Breast epithelium (tissue), 4 donors: ENCODE measurements at regions not wholly inside any gene's neighbourhood (a gene's known extent, or its start where the extent isn't known, plus 50 kb on each side); places are given as distances from the start of the nearest gene placed in this dataset.

ENCODE experiments used
- DNase-seq, 2 donors: peaks; one replicate each; pipeline ENCODE4 v3.0.0-alpha.2; 2019; ENCODE audit warnings: low spot score in 2 of 2
- H3K27ac ChIP-seq, 2 donors: fragments of 200-600 bp; sonication (generic) in 1 of 2; one replicate each; pipeline ENCODE4 v1.5.1; 2016 to 2019; ENCODE audit warnings: mild to moderate bottlenecking in 1 of 2
- H3K27me3 ChIP-seq, 2 donors: fragments of 200-600 bp; sonication (generic) in 1 of 2; one replicate each; pipeline versions ENCODE4 v1.5.1 to v1.6.0; 2017 to 2019; ENCODE audit warnings: control low read depth in 1 of 2, mild to moderate bottlenecking in 1 of 2
- H3K36me3 ChIP-seq: fragments of 200-600 bp; one replicate; pipeline ENCODE4 v1.5.1; 2019
- H3K4me1 ChIP-seq, 2 donors: fragments of 200-600 bp; sonication (generic); one replicate each; pipeline ENCODE4 v1.5.1; 2016 to 2019; ENCODE audit warnings: control low read depth in 1 of 2
- H3K4me3 ChIP-seq, 3 donors: fragments of 200-600 bp; sonication (generic); 1 replicate in 2 of 3; 2 replicates in 1 of 3; pipeline ENCODE4 v1.5.1; 2016 to 2019; ENCODE audit warnings: mild to moderate bottlenecking in 3 of 3, moderate library complexity in 2 of 3
- H3K9me3 ChIP-seq, 2 donors: fragments of 200-600 bp; sonication (generic) in 1 of 2; one replicate each; pipeline ENCODE4 v1.5.1; 2016 to 2019; ENCODE audit warnings: control low read depth in 1 of 2
- CTCF ChIP-seq, 3 donors: fragments of 450-650 bp; IDR thresholded peaks; one replicate each; pipeline ENCODE4 v1.5.1; 2016 to 2017; ENCODE audit warnings: antibody characterized with exemption in 3 of 3, mild to moderate bottlenecking in 3 of 3, moderate library complexity in 3 of 3
- POLR2A ChIP-seq: fragments of 450-650 bp; IDR thresholded peaks from one replicate; pipeline ENCODE4 v1.6.1; 2016; ENCODE audit warnings: antibody characterized with exemption, mild to moderate bottlenecking, moderate library complexity
- POLR2AphosphoS5 ChIP-seq, 3 donors: sonication (generic); formaldehyde crosslinking; IDR thresholded peaks; one replicate each; pipeline ENCODE4 v1.6.1; 2017; ENCODE audit warnings: antibody characterized with exemption in 3 of 3
- intact Hi-C: fragments of 100-400 bp; cut with DNase I; formaldehyde crosslinking; loops from one replicate; pipeline ENCODE4 v1.15.1; 2023; ENCODE audit warnings: low total_unique reads

GRCh38 chrX:120750381-120750780, 120.5 kb upstream of the C1GALT1C1 start:
- TF ChIP-seq POLR2A (no peak), CTCF (IDR thresholded peaks at IDR 0.05) (no peak), POLR2AphosphoS5 (IDR thresholded peaks at IDR 0.05) (no peak)
- DNase-seq, result no peak
- Histone ChIP-seq H3K27ac (no peak overlapping the region), H3K4me3 (no peak overlapping the region), H3K27me3 (peaks cover 0 to 20% of the 10 kb centered on the region in 2 donors), H3K4me1 (no peaks in the 10 kb centered on the region), H3K9me3 (no peaks in the 10 kb centered on the region), H3K36me3 (no peaks in the 10 kb centered on the region)
- intact Hi-C loops, result no loop called here

- Histone ChIP-seq H3K4me1 (no peaks in the 10 kb centered on the region), H3K27ac (no peak overlapping the region), H3K4me3 (no peak overlapping the region), H3K9me3 (no peaks in the 10 kb centered on the region), H3K27me3 (peaks cover 0 to 18% of the 10 kb centered on the region in 2 donors), H3K36me3 (no peaks in the 10 kb centered on the region)
- TF ChIP-seq POLR2AphosphoS5 (IDR thresholded peaks at IDR 0.05) (no peak), CTCF (IDR thresholded peaks at IDR 0.05) (no peak), POLR2A (no peak)
- DNase-seq, result no peak
- intact Hi-C loops, result no loop called here
Observed at GRCh38 chrX:120749141-120749846, 119.4 kb upstream of the C1GALT1C1 start.

GRCh38 chrX:120746153-120746552, 116.3 kb upstream of the C1GALT1C1 start:
- Histone ChIP-seq H3K4me3 (no peak overlapping the region), H3K27ac (no peak overlapping the region), H3K36me3 (no peaks in the 10 kb centered on the region), H3K27me3 (peaks cover 0 to 3% of the 10 kb centered on the region in 2 donors), H3K4me1 (no peaks in the 10 kb centered on the region), H3K9me3 (no peaks in the 10 kb centered on the region)
- intact Hi-C loops, result no loop called here
- TF ChIP-seq CTCF (IDR thresholded peaks at IDR 0.05) (no peak), POLR2AphosphoS5 (IDR thresholded peaks at IDR 0.05) (no peak), POLR2A (no peak)
- DNase-seq, result no peak

GRCh38 chrX:120742946-120743665, 113.3 kb upstream of the C1GALT1C1 start:
- Histone ChIP-seq H3K27me3 (peaks cover 0 to 7% of the 10 kb centered on the region in 2 donors), H3K4me1 (no peaks in the 10 kb centered on the region), H3K36me3 (no peaks in the 10 kb centered on the region), H3K4me3 (no peak overlapping the region), H3K27ac (no peak overlapping the region), H3K9me3 (no peaks in the 10 kb centered on the region)
- TF ChIP-seq POLR2A (no peak), CTCF (IDR thresholded peaks at IDR 0.05) (no peak), POLR2AphosphoS5 (IDR thresholded peaks at IDR 0.05) (no peak)
- intact Hi-C loops, result no loop called here
- no peak for DNase-seq

- H3K36me3 ChIP-seq, result no peaks in the 10 kb centered on the region
- intact Hi-C loops, result no loop called here
- peaks cover 0 to 9% of the 10 kb centered on the region in 2 donors for H3K27me3 ChIP-seq
- no peak for TF ChIP-seq CTCF (IDR thresholded peaks at IDR 0.05)
- no peak for TF ChIP-seq POLR2A
- no peak for TF ChIP-seq POLR2AphosphoS5 (IDR thresholded peaks at IDR 0.05)
- no peaks in the 10 kb centered on the region for H3K9me3 ChIP-seq
- H3K4me3 ChIP-seq, result no peak overlapping the region
- no peak for DNase-seq
- no peaks in the 10 kb centered on the region for H3K4me1 ChIP-seq
- no peak overlapping the region for H3K27ac ChIP-seq
Observed at GRCh38 chrX:120741452-120741851, 111.6 kb upstream of the C1GALT1C1 start.
